GM19035 (cell line): ENCODE measurements at regions not wholly inside any gene's neighbourhood (a gene's known extent, or its start where the extent isn't known, plus 50 kb on each side); places are given as distances from the start of the nearest gene placed in this dataset.
"Not testable (repeated sequence)": the region's sequence is repeated elsewhere in the genome, so short reads cannot be mapped to it uniquely, and the experiment has no call there.

Source experiments
- ATAC-seq: cut with Tn5 transposase; IDR thresholded peaks from one replicate; pipeline ENCODE4 v1.9.1; 2021; ENCODE audit not compliant: unreplicated experiment

DNA sequence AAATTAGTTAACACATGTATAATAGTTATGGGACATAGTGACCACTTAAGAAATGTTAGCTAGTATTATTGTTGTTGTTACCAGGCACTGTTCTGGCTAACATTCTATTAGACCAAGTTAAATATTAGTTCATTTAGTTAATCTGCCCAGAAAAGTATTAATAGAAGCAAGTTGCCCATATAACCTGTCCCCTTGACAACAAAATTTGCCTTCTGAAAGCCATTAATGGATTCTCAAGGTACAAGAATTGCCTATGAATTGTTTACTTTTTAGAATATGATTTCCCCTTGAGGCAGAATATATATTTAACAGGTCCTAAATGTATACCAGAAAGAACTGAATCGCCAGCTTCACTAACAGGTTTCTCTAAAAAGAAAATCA is 167.3 kb upstream of the TMCC3 start:
- ATAC-seq: no peak

DNA sequence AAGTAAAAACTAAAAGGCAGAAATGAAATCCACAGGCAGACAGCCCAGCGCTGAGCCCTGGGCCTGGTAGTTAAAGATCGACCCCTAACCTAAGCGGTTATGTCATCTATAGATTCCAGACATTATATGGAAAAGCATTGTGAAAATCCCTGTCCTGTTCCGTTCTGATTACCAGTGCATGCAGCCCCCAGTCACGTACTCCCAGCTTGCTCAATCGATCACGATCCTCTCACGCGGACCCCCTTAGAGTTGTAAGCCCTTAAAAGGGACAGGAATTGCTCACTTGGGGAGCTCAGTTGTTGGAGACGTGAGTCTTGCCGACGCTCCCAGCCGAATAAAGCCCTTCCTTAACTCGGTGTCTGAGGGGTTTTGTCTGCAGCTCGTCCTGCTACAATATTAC is 166.8 kb upstream of the TMCC3 start:
- not testable (repeated sequence) for ATAC-seq

DNA sequence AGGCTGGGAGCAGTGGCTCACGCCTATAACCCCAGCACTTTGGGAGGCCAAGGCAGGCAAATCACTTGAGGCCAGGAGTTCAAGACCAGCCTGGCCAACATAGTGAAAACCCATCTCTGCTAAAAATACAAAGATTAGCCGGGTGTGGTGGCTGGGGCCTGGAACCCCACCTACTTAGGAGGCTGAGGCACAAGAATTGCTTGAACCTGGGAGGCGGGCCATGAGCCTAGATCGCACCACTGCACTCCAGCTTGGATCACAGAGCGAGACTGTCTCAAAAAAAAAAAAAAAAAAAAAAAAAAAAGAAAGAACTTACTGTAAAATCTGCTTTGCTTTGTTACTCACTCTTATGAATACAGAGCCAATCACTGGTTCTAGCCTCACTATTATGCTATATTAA is 166.4 kb upstream of the TMCC3 start:
- ATAC-seq: not testable (repeated sequence)

DNA sequence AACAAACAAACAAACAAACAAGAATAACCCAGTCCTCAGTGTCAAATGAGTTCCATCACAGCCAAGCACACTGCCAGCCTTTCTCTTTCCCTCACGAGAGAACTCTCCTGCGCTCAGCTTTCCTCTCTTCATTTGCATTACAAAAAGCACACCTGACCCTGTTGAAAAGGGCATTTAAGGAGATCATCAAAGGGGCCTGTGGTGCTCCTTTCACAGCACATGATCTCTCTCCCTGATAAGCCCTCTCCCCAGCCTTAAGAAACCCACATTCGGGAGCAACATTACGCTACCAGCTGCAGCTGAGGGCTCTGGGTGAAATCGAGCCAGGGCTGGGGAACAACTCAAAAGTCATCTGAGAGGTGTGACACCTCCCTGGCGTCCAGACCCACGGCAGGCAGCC is 165.6 kb upstream of the TMCC3 start:
- ATAC-seq: no peak

DNA sequence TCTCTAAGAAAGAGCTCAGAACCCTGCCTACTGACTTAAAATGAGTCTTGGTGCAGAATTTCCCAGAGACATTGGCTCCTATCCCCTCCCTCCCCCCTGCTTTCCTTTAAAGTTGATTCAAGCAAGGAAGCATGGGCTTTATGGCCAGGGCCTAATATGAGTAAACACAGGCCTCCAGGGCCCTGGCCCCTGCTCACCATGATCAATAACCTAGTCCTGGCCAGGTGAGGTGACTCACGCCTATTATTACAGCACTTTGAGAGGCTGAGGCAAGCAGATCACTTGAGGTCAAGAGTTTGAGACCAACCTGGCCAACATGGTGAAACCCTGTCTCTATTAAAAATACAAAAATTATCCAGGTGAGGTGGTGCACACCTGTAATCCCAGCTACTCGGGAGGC is 165.1 kb upstream of the TMCC3 start:
- no peak for ATAC-seq

DNA sequence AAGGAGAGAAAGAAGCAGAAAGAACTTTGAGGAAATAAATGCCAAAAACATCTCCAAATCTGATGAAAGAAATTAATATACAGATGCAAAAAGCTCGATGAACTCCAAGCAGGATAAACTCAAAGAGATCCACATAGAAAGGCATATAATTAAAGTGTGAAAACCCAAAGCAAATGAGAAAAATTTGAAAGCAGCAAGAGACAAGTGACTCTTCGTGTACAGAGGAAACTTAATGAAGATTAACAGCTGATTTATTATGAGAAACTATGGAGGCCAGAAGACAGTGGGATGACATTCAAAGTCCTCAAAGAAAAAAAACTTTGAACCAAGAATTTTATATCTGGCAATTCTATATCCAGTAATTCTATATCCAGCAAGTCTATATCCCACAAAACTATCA is 163.0 kb upstream of the TMCC3 start:
- ATAC-seq: no peak

DNA sequence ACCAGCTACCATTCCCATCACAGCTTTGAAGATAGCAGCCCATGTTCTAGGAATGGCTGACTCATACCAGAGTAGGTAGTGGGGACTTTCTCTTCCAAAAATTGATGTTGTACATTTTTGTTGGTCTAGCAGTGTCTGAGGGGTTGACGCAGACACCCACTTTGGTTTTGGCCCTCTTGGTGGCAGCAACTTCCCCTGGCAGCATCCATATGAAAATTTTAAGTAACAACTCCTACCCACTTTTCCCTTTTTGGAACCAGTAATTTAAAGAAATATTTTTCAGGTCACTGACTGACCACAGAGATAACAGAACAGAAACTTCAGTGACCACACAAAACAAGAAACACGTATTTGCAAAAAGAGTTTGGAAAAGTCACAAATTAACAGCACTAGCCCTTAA is 162.0 kb upstream of the TMCC3 start:
- ATAC-seq: no peak

DNA sequence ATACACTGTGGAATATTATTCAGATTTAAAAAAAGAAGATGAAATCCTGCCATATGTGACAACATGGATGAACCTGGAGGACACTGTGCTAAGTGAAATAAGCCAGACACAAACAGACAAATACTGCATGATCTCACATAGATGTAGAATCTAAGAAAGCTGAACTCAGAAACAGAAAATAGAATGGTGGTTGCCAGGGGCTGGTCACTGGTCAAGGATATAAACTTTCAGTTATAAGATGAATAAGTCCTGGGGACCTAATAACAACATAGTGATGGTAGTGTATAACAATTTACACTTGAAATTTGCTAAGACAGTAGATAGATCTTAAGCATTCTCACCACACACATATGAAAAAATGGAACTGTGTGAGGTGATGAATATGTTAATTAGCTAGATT is 161.3 kb upstream of the TMCC3 start:
- ATAC-seq: no peak

DNA sequence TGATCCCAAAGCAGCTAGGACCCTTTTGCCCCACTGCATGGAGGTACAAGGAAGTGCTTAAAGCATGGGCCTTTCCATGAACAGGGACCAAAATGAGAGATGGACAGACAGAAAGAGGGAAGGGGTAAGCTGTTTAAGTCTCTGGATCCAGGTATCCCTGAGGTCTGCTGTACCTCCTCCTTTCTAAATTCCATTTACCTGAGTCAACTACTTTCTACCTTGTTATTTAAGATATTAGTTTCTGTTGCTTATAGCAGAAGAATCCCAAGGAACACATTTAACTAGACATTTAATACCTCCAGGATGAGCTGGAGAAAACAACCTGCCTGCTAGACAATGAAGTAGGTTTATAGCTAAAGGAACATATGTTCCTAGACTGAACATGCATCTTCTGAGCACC is 157.6 kb upstream of the TMCC3 start:
- no peak for ATAC-seq

DNA sequence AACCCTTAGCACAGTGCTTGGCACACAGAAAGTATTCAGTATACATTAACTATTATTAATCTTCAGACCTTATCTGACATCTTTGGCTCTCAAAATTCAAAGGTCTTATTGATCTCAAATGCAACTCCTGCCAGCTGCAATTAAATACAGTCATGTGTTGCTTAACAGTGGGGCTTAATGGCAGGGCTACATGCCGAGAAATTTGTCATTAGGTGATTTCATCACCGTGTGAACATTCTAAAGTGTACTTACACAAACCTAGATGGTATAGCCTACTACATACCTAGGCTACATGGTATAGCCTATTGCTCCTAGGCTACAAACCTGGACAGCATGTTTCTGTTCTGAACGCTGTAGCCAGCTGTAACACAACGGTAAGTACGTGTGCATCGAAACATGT is 156.3 kb upstream of the TMCC3 start:
- ATAC-seq: no peak

DNA sequence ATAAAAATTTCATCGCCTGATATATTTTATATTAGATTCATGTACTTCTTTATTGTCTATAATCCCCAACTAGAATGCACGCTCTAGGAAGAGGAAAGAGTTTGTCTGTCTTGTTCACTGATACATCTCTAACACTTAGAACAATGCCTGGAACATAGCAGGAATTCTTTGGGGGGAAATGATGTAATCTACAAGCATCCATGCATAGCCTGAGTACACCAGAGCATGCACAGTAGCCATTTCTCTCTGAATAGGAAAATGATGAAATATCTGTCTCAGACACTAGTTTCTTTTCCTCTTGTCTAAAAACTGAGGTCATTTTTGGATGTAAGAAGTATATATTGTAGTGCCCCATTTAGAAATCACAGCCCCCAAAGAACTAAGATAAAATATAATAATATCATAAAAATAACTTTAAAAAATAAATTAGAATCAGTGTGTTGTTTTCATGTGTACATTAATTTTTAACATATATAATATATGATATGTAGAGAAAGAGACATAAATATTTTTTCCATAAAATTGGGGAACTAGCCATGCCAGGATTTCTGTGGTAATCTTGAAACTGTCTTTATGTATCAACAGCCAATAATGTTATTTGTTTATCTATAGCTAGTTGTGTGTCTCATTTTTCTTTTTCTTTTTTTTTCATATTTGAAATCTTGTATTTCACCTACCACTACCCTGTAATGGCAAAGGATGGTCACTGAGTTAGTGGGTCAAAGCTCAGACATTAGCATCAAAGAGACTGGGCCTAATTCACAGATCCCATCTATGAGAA is 155.6 kb upstream of the TMCC3 start:
- no peak for ATAC-seq

DNA sequence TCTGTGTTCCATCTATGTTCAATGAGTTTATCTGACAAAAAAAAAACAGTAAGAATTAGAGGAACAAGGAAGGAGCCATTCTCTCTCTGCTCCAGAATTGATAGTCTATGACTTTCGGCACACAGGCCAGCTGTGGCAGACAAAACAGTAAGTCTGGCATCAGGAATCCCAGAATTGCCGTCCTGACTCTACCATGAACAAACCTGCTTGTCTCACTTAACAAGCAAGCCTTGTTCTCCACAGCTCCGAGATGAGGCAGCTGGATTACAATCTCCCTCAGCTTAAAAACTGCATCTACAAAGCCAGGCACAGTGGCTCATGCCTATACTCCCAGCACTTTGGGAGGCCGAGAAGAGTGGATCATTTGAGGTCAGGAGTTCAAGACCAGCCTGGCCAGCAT is 153.6 kb upstream of the TMCC3 start:
- ATAC-seq: no peak

DNA sequence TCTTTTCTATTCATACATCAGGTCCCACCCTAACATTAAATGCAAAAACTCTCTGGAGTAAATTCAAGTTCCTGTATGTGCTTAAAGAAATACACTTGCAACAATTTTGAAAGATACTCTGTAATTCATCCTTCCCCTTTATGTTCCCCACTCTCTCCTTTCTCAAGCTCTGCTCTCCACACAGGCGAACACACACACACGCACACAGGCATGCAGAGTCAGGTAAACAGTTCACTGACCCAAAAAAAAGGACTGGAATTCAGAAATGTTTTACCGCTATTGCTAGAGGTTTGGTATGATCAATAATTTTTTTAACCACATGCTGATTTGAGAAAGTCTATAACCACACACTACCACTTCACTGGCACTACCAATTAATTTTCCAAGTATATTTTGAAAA is 152.4 kb upstream of the TMCC3 start:
- no peak for ATAC-seq

DNA sequence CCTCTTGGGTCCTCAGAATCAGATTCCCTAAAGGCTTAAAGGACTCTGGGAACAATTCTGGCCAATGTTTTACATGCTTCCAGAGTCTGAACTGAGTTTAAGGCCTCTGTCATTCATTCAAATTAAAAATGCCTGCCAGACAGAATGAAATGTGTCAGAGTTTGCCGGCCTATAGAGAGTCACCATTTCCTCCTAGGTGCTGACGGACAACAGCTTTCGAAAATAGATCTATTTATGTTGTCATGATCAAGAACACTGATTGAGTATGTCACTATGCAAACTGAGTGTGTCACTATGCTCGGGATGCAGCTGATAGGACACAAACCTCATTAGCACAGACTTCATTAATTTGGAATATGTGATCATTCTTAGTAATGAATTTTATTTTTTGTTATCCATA is 151.4 kb upstream of the TMCC3 start:
- no peak for ATAC-seq

DNA sequence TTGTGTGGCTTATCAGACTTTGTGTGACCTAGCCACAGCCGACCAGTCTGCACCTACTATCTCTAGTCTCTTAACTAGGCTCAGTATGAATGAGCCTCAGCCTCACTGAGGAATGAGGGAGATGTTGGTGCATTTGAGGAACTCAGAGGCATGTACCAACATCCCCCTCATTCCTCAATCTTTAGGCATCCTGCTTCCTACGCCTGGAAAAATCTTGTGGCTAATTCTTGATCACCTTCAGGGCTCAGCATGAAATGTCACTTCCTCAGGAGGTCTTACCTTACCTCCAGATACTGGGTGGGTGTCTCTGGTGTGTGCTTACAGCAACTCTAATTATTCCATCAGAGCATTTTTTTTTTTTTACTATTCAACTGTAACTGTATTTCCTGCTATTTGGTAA is 148.8 kb upstream of the TMCC3 start:
- no peak for ATAC-seq

DNA sequence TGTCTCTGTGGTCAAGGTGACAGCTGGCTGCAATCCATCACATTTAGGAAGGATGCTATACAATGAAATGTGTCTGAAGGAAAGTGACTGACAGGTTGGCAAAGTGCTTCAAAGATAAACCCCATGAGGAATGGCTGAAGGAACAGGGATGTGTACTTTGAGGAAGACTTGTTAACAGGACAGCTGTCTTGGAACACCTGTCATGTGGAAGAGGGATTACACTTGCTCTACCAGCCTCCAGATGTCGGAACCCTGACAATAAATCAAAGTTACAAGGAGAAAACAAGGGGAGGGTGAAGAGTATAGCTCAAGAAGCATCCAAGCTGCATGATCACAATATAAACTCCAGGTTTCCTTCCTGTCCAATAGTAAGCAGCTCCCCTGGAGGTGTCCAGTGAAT is 147.8 kb upstream of the TMCC3 start:
- ATAC-seq: no peak

DNA sequence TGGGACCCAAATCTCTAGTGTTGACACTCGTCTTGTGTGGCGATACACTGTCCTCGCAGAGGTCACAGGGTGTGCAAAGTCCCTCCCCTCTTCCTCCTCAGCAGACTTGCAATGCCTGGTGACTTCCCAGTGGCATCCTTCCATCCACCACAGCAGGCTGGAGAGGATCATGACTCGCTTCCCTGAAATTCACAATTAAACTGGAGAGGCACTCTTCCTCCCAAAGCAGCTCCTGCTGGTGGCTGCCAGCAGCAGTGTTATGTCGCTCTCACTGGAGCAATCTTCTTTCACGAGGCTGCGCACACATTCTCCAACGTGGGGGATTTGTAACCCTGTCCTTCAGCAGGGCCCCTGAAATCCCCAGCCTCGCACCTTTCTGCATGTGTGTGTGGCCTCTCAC is 145.2 kb upstream of the TMCC3 start:
- ATAC-seq: no peak

DNA sequence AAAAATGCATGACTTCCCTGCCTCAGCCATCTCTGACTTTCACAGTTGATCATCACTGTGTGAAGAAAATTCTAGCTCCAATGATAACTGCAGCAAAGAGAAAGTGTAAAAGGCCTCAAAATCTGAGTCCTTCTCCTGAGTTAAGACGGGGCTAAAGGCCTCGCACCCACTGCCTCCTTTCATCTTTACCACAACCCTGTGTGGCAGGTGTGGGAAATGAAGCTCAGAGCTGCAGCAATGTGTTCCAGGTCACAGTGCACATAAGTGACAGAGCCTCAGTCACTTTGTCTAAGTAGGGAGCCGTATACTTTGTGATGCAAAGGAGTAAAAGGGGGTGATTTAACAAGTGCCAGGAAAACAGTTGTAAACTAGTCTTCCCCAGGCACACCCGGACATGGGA is 144.7 kb upstream of the TMCC3 start:
- no peak for ATAC-seq

DNA sequence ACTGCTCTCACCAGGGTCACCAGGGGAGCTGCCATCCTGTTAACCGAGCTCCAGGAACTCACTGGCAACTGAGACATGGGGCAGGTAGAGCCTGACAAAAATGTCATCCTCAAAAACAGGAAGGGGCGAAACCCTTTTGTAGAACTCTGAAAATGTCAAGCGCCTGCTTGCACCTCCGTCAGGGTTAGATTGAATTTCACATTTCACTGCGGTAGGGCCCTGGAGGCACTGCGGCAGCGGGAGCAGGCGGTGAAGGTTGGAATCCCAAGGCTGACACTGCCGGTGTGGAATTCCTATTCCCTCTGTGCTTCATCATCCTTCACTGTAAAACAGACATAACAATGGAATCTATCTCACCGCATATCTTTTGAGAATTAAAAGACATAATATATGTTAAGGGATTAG is 142.8 kb upstream of the TMCC3 start:
- ATAC-seq: no peak

DNA sequence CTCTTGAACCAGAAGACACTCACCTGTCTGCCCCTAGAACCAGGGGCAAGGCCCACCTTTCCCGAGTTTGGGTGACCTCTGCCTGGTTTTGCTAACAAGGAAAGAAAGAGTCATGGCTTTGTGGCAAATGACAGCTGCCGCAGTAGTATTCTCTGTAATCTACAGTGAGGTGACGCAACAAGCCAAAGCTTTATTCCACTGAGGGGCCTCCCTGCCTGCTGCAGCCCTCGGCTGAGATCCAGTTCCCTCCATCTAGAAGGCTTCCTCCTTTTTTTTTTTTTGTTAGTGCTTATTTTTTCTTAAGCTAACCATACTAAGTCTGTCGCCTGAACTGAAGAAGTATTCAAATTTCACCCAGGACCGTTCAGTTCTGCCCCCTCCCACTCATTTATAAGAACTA is 142.3 kb upstream of the TMCC3 start:
- no peak for ATAC-seq

DNA sequence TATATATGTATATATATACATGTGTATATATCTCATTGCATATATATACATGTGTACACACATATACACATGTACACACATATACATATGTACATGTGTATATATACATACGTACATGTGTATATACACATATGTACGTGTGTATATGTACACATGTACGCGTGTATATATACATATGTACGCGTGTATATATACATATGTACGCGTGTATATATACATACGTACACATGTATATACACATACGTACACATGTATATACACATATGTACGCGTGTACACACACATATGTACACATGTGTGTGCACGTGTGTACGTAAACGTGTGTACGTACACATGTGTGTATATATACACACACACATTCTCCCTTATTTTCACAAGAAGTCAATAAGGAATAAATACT is 141.6 kb upstream of the TMCC3 start:
- no peak for ATAC-seq

DNA sequence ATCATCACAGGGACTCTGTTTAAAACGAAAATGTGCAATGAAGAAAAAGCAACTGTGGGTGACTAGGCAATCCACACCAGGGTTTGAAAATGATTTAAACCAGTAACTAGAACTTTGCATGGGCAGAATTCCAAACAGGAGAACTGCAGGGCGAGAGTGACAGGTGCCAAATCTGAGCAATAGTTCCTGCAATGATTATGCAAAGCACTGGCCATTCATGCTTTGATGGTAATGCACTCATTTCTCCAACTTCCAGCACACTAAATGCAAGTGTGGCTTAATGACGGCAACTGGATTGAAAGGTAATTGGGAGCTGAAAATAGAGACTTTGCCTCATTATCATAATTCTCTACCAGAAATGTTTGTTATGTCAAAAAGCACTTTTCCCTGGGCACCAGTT is 140.5 kb upstream of the TMCC3 start:
- no peak for ATAC-seq

DNA sequence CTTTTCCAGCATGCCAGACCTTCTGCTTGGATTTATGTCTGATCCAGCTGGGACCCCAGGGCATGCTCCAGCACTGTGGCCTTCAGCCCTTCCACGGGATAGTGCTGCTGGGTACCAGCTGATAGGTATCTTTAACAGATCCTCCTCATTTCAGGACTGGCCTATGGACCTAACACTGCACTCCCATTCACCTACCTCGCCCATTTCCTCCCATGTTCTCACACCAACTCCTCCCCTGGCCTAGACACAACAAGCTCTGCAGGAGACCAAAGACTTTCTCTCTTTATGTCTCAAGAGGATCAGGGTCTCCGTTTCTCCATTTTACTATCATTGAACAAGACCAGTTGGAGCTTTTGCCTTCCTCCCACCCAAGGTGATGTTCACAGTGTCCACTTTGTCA is 140.0 kb upstream of the TMCC3 start:
- no peak for ATAC-seq
